ENCODE measurements at regions not wholly inside any gene's neighbourhood (a gene's known extent, or its start where the extent isn't known, plus 50 kb on each side); places are given as distances from the start of the nearest gene placed in this dataset.

DNA sequence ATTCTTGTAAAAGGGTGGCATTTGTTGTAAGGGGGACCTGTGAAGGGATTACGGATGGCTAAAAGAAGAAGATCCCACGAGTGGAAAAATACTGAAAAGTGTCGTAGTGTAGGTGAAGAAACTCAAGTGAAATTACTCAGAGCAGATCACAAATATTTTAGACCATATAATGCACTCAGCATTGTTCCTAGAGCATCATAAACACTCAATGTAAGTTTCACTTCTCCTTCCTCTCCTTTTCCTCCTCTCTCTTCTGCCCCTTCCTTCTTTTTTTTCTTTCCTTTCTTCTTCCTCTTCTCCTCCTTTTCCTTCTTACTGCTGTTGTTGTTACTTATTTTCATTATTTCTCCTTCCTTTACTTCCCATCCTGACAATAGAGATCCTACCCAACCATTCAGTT lies 445.6 kb downstream of the ADAMTS20 start:
- no peak for TF ChIP-seq POLR2AphosphoS5 (IDR thresholded peaks at IDR 0.05)
- TF ChIP-seq, protein P1, sequence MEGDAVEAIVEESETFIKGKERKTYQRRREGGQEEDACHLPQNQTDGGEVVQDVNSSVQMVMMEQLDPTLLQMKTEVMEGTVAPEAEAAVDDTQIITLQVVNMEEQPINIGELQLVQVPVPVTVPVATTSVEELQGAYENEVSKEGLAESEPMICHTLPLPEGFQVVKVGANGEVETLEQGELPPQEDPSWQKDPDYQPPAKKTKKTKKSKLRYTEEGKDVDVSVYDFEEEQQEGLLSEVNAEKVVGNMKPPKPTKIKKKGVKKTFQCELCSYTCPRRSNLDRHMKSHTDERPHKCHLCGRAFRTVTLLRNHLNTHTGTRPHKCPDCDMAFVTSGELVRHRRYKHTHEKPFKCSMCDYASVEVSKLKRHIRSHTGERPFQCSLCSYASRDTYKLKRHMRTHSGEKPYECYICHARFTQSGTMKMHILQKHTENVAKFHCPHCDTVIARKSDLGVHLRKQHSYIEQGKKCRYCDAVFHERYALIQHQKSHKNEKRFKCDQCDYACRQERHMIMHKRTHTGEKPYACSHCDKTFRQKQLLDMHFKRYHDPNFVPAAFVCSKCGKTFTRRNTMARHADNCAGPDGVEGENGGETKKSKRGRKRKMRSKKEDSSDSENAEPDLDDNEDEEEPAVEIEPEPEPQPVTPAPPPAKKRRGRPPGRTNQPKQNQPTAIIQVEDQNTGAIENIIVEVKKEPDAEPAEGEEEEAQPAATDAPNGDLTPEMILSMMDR (IDR thresholded peaks at IDR 0.05) = no peak
- no peak for TF ChIP-seq POLR2A (IDR thresholded peaks at IDR 0.05)

All from prostate gland (tissue), 2 donors.